ENCODE measurements at regions not wholly inside any gene's neighbourhood (a gene's known extent, or its start where the extent isn't known, plus 50 kb on each side); places are given as distances from the start of the nearest gene placed in this dataset.

DNA sequence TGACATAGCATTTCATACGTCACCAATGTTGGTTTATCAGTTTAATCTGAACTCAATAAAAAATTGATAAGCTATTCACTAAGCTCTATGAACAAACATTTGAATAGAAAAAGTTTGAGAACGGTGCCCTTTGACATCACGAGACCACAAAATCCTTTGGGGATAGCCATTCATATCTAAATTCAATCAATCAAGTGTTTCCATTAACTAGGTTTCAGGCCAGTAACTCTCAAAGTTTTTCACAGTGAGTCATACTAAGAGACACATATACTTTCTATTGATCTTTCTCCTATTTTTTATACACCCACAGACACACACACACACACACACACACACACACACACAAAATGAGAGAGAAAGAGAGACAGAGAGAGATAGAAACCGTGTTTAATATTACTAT, 235.4 kb upstream of the SNX7 start:
- no peak for FAIRE-seq
- no peak for DNase-seq (ENCODE audit: low spot score)

DNA sequence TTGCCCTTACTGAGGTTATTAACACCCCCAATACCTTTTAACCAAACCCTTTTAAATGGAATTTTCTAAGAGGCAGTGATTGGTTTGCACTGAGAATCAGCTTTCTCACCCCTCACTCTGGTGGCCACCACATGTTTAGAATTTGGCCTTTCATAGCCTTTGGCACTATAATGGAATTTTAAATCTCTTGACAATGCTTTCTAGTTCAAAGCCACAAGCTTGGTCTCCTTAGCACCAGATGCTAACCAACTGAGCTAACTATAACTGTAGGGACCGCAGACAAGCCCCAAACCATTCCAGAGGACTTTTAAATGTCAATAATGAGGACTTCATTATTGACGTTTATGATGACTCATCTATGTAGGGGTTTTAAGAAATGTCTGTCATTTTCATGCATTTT, 238.7 kb upstream of the SNX7 start:
- no peak for FAIRE-seq
- no peak for DNase-seq (ENCODE audit: low spot score)

DNA sequence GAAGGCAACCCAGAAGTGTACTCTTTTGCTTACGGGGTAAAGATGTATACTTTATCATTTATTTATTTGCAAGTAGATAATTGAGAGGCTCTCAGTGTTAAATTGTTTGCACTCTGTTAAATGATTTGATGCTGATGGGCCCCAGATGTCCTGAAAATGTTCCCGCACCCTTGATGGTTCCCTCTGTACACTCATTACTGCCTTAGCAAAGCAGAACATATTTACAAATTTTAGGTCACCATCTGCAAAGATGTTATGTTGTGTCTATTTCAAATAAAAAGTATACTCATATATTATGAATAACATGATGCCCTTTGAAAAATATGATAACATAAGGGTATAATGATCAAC, 240.5 kb upstream of the SNX7 start:
- no peak for FAIRE-seq
- no peak for DNase-seq (ENCODE audit: low spot score)

DNA sequence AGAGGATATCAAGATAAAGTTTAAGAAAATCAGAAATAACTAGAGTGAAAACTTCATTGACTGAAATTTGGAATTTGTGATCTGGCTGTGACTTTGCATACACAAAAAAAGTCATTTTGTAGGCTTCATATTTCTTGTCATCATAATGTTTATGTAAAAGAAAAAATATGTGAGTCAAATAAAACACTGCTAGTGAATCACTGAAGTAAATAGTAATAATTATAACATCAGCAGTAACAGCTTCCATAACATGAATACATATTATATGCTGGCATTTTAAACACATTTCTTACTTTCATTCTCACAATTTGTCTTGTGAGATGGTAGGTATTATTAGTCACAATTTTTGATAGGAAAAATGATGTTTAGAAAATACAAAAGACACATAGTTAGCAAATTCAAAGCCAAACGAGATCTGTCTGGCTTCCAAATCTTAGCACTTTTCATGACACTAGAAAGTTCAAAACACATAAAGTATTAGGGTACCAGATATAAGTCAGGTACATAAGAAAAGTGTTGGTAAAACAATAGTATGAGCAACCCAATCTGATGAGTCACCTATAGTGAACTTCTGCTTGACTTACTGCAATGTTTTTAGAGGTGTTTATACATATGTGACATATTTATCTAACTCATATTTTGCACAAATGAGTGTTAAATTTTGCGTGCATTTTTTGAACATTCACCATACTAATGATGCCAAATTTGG, 241.0 kb upstream of the SNX7 start:
- FAIRE-seq (no peak), DNase-seq (ENCODE audit: low spot score) (no peak)

DNA sequence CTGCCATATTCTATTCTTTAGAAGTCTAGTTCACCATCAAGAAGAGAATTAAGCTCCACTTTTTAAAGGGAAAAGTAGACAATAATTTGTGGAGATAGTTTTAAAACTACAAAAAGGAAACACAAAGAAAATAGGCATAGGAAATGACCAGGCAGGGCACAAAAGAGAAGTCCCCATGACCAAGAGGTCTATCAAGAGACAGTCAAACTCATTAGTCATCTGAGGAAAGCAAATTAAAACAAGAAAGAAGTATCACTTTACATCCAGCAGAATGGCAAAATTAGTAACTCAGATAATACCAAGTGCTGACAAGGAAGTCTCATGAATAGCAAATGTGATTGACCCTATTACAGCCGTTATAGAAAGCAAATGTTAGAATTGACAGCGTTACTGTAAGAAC, 243.7 kb upstream of the SNX7 start:
- no peak for FAIRE-seq
- no peak for DNase-seq (ENCODE audit: low spot score)

DNA sequence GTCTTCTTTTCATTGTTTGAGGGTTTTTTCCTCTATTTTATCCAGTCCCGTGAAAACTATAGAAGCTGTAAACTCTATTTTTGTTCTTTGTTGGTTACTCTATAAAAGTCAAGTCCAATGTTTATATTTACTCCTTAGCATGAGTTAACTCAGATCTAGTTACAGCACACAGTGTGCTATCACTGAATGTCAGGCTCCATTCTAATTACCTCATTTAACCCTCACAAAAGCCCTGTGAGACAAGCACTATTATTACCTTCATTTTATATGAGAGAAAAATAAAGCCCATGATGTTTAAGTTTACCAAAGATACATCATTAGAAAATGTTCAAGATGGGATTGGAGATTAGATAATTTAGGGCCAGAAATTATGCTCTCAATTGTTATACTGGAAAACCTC, 251.4 kb upstream of the SNX7 start:
- FAIRE-seq, result no peak
- DNase-seq (ENCODE audit: low spot score), result no peak

DNA sequence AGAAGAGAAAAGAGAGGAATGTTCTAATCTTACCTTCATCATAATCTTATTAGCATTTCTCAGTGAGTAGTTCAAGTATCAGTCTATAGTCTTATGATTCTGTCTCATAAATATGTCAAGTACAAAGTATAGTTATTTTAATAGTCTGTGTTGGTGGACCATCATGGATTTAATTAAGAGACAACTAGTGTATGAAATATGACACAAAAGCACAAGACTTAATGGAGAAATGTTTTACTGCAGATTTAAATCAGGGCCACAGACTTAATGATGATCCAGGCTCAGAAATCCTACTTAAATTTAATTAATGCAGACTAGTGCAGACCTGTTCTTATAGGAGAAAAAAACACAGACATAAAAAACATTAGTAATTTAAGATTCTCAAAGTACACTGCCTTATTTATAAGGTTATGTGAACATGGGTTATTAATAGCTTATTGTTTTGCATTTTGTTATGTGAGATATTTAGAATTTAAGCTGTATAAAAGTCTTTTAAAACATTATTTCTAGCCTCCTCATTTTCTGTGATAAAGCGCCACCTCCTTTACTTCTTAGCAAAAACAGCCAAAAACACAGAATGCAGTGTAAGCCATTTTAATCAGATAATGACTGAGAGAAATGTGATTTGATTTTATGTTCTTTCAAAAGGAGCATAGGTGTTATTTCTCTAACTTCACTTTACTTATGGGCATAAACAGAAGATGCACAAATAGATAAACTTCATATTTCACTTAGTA, 255.0 kb upstream of the SNX7 start:
- no peak for FAIRE-seq
- no peak for DNase-seq (ENCODE audit: low spot score)

DNA sequence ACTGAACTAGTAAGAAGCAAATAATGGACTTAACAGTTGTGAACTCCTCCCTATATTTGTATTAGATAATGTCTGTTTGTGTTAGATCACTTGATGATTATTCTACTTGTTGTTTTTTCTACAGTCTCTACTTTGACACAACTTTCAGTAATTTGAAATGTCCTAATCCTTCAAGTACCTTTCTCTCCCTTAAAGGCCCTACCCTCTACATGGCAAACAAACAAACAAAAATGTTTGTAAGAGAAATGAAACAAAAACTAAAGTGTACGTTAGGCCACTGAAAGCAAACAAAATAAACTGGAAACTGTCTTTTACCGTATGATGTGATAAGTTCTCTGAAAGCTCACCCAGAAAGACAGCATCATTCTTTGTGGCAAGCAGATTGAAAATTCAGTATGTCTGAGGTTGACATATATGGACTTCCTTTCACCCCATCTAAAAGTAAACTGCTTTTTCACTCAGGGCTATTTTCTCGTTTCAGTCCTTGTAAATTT, 255.9 kb upstream of the SNX7 start:
- FAIRE-seq (no peak), DNase-seq (ENCODE audit: low spot score) (no peak)

DNA sequence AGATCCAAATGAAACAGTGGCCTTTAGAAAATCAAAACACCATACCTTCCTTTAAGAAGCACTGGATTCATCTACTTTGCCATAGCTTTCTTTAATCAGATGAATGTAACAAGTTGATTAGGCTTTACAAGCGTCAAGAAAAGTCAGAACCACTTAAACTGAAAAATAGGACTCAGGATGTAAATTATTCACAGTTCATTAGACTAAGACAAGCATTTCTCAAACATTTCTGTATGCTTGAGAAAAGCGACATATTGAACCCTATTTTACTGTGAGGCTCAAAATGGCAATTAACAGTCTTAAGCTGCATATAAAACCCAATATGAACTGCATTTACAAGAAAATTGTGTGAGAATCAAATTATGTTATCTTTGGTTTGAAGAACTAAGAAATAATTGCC, 256.7 kb upstream of the SNX7 start:
- DNase-seq (ENCODE audit: low spot score) (no peak), FAIRE-seq (no peak)

DNA sequence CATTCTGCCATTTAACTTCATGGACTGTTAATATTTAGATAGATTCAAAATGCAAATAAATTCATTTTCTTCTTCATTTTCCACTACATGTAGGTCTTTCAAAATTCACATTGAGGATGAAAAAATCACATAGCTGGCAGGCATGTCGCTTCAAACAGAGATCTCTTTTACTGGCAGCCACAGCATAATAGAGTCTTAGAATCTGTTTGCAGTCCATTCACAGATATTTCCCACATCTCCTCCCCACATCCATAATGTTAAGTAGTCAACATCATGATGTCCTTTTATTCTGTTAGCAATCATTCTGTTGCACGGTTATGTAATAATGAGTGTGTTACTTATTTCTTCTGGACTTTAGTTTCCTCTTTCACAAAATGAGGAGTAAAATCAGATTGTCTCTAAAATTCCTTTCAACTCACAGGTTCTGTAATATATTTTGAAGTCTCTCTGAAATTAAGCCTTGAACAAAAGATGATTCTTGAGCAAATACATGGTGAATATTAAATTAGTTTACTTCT, 257.5 kb upstream of the SNX7 start:
- no peak for DNase-seq (ENCODE audit: low spot score)
- FAIRE-seq, result no peak

DNA sequence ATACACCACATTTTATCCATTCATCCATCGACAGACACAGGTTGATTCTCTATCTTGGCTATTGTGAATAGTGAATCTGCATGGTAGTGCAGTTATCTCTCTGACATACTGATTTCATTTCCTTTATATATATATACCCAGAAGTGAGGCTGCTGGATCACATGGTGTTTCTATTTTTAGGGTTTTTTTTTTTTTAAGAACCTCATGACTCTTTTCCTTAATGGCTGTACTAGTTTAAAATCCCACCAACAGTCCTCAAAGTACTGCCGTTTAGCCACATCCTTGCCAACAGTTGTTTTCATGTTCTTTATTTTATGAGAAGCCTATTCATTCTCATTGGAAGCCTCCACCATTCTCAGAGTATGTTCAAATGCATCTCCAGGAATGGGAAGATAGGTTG, 258.7 kb upstream of the SNX7 start:
- FAIRE-seq, result no peak

DNA sequence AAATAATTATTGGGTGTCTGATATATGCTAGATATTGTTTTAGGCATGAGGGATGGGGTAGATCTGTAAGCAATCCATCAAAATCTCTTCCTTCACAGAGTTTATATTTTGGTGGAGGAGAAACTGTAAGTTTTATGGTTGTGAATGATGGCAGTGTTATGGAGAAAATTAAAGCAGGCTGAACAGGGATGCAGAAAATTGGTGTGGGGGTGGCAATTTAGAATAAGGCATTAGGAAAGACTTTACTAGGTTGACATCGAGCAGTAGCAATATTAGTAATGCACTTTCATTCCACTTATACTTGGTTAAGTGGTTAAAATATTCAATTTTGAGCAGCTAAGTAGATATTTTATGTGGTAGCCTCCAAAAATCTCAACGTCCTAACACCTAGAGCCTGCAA, 261.1 kb upstream of the SNX7 start:
- DNase-seq (ENCODE audit: low spot score) (no peak), FAIRE-seq (no peak)

More for the DNA sequence above, 258.7 kb upstream of the SNX7 start:
- DNase-seq (ENCODE audit: low spot score), result no peak

DNA sequence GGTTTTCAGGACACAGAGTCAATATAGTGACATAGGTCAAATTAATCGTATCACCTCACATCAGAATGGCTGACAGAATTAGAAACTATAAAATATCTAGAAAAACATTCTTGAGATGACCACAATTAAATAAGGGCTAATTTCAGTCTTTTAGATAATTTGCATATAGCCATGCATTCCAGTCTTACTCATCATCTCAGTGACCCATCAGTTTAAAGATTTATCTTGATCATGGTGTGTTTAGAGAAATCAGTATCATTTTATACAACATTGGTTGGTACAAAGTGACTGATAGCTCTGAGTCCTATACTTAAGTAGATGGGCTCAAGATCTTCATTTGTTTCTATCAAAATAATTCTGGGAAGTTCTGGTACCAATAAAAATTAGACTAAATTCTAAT, 262.3 kb upstream of the SNX7 start:
- no peak for DNase-seq (ENCODE audit: low spot score)
- FAIRE-seq, result no peak

DNA sequence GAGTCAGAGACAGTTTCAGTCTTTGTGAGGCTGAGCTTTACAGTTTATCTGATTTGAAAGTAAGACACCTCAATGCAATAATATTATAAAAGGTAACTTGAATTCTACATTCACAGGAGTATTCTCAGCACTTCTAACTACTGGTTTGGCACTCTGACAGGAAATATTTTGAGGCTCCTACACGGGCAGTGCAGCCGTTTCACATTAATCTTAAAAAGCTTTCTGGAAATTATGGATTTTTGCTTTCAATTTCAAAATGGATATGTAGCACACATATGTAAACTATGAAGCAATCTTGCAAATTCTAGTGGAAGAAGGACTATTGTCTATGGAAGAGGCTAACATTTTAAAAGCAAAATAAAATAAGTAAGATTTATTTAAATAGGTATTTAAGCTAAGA, 262.9 kb upstream of the SNX7 start:
- DNase-seq (ENCODE audit: low spot score) (no peak), FAIRE-seq (no peak)

DNA sequence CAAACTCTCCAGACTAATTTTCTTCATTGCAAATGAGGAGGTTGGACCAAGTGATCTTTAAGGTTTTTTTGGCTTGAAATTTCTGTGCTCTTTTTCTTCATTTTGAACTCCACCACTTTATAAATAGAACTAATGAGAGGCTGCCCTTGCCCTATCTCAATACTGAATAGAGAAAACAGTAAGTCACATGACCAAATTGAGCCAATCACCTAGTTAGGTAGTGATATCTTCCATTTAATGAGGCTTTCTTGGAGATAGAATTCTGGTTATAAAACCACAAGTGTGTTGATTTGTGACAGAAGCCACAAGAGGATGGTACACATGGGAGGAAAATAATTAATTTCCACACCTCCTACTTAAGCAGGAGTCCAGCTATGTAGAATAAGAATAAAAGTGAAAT, 263.4 kb upstream of the SNX7 start:
- DNase-seq (ENCODE audit: low spot score) (no peak), FAIRE-seq (no peak)

DNA sequence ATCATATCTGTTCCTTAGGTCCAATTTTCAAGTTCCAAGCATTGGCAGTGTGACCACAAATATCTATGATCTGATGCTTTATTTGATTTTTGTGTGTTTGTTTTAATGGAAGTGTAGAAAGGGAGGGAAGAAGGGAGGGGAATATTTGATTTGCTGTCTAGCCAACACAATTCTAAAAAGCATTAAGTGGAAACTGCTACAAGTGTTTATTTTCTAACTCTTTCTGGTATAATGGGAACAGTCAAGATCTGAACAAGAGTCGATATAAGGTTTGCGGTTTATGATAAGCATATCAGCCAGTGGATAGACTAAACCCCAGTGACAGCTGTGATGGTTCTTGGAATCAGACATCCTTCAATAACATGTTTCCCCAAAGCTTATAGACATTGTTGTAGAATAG, 267.8 kb upstream of the SNX7 start:
- no peak for FAIRE-seq
- DNase-seq (ENCODE audit: low spot score), result no peak

DNA sequence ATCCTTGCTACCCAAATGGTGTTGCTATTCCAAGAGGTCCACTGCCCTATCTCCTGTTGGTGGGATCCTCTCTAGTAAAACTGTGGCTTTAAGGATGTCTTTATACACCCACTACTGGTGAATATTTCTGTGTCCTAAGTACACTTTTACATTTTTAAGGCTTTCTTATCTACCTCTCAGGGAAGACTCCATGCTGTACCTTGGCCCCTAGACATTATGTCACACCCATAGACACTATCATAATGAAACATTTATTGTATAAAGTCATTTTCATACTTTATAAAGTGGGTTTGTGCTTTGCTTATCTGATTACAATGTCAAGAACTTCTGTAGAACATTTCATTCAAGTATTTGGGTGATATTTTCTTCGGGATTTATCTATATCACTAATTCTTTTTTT, 270.3 kb upstream of the SNX7 start:
- no peak for FAIRE-seq
- DNase-seq (ENCODE audit: low spot score), result no peak

DNA sequence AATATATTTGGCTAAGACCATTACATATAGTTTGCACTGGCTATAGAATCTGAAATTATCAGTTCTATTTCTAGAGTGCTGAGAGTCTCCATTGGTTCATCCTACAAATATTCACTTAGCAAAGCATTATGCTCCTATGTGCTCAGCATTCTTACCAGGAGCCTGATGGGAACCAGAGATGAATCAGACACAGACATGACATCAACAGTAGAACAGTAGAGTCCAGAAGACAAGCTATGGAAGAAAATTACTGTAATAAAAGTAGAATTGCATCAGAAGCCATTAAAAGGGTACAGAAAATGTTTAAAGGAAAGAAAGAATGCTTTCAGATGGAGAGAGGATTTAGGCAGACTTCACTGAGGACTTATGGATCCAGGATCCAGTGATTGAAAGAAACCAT, 271.7 kb upstream of the SNX7 start:
- no peak for FAIRE-seq

DNA sequence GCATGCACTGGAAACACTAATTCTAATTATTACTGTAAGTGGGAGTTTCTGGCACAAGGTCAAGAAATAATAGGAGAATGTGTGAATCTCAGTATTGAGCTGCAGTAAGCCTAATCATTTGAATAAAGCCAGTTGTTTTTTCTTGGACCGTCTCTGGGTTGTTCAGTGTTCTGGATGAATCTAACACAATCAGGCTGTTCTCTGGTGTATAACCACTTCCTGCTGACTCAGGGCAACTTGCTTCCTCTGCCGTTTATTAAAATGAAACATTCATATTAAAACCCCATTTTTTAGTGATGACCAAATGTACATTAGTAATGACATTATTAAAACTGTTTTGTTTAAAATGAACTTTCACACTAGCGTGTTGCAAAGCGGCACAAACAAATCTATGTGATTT, 273.1 kb upstream of the SNX7 start:
- DNase-seq (ENCODE audit: low spot score), result peak; percentile 53
- FAIRE-seq, result no peak

More for the DNA sequence above, 271.7 kb upstream of the SNX7 start:
- no peak for DNase-seq (ENCODE audit: low spot score)

DNA sequence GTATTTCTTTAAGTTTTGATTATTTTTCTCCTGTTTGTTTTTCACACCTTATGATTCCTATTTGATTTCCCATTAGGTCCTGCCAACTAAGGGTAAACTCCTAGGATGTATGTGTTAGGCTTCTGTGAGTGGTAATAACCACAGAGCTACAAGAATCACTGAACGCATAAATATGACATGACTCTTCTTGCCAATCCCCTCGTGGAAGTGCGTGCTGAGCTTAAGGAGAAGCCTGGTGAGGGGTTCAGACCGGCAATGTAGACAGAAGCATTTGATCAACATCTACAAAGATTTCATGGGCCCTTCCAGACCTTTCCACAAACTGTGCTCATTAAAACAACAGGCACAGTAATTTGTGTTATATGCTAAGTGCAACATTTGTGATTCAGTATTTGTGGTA, 273.8 kb upstream of the SNX7 start:
- no peak for DNase-seq (ENCODE audit: low spot score)

DNA sequence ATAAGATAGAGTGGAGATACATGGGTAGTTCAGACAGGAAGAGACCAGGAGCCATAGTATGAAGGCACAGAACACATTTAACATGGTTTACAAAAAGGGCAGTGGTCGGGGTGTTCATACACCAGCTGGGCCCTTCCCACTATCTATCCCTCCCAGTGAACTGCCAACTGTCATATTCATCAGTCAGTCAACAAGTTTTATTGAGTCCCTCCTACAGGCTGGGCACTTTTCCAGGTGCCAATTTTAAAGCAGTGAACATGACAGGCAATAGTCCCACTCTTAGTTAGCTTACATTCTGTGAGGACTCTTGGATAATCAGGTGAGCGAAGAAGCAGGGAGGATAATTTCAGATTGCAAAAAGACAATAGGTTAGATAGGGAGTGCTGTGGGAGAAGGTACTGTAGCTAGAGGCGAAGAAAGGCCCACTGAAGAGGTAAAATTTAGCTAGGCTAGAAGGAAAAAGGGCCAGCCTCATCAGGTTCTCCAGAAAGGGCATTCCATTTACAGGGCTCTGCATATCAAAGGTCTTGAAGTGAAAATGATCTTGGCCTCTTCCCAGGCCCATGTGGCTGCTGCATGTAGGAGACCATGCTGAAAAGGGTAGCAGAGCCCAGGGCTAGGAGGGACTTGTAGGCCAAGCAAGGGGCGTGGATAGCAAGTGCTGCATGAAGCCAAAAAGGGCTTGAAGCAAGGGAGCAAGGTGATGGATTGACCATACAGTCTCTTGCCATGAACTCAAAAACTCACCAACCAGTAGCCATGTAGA, 274.7 kb upstream of the SNX7 start:
- DNase-seq (ENCODE audit: low spot score) (no peak), FAIRE-seq (no peak)

More for the DNA sequence above, 273.8 kb upstream of the SNX7 start:
- no peak for FAIRE-seq

DNA sequence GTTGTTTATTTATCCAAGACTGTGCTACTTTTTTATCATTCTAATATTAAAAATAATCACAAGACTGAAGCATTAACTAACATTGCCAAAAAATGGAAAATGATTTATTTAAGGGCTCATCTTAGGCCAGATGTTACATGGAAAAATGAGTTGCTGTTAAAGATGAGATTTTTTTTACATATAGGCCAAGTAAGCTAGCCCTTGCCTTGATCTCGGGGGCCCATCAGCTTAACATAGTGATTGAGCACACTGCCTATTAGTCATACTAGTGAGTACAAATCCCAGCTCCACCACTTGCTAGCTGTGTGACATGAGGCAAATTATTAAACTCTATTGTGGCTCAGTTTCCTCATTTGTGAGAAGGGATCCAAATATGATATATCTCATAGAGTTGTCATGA, 275.9 kb upstream of the SNX7 start:
- FAIRE-seq, result no peak

More for the DNA sequence above, 275.9 kb upstream of the SNX7 start:
- DNase-seq (ENCODE audit: low spot score), result no peak
